Kidney (tissue), 13 donors: ENCODE measurements at regions not wholly inside any gene's neighbourhood (a gene's known extent, or its start where the extent isn't known, plus 50 kb on each side); places are given as distances from the start of the nearest gene placed in this dataset.

Experiments
- DNase-seq, 5 donors: peaks; one replicate each; pipeline ENCODE4 v3.0.0-alpha.2; 2013 to 2020
- FAIRE-seq: peaks from 2 replicates; lab custom pipeline; 2012; peaks lifted over from hg19 to GRCh38; lab: Jason Lieb, UNC
- H3K27ac ChIP-seq, 2 donors: one replicate each; pipeline ENCODE4 v1.7.0; 2013; ENCODE audit warnings: low read depth in 2 of 2, low read length in 2 of 2, inconsistent platforms in 1 of 2
- H3K27me3 ChIP-seq: one replicate; pipeline ENCODE4 v1.7.1; 2013; ENCODE audit warnings: low read length, inconsistent platforms; ENCODE audit not compliant: control insufficient read depth, insufficient read depth
- H3K36me3 ChIP-seq, 3 donors: one replicate each; pipeline versions ENCODE4 v1.7.0 to v1.7.1; 2013; ENCODE audit warnings: low read length in 3 of 3, control low read depth in 1 of 3, inconsistent platforms in 1 of 3; ENCODE audit not compliant: insufficient read depth in 3 of 3, control insufficient read depth in 2 of 3
- H3K4me1 ChIP-seq, 3 donors: one replicate each; pipeline versions ENCODE4 v1.7.0 to v1.7.1; 2013; ENCODE audit warnings: low read length in 3 of 3, inconsistent platforms in 1 of 3, low read depth in 1 of 3; ENCODE audit not compliant: control insufficient read depth in 2 of 3, insufficient read depth in 2 of 3
- H3K4me3 ChIP-seq, 3 donors: one replicate each; pipeline versions ENCODE4 v1.7.0 to v1.8.1; 2013; ENCODE audit warnings: low read length in 3 of 3, control low read depth in 1 of 3, inconsistent platforms in 1 of 3
- H3K9ac ChIP-seq, 3 donors: one replicate each; pipeline versions ENCODE4 v1.7.0 to v1.7.1; 2013; ENCODE audit warnings: low read length in 3 of 3, control low read depth in 1 of 3, inconsistent platforms in 1 of 3
- H3K9me3 ChIP-seq, 3 donors: one replicate each; pipeline versions ENCODE4 v1.7.0 to v1.7.1; 2013; ENCODE audit warnings: low read length in 3 of 3, control low read depth in 1 of 3, inconsistent platforms in 1 of 3; ENCODE audit not compliant: control insufficient read depth in 2 of 3, insufficient read depth in 1 of 3
- intact Hi-C: fragments of 100-400 bp; cut with DNase I; formaldehyde crosslinking; loops from one replicate; pipeline ENCODE4 v1.11.1; 2022
- TF ChIP-seq, protein P1 (sequence below): IDR thresholded peaks from 3 replicates; pipeline ENCODE4 v1.5.1; 2012; ENCODE audit warnings: mild to moderate bottlenecking, moderate library complexity, borderline replicate concordance; ENCODE audit not compliant: insufficient read depth; ENCODE audit errors: extremely low read depth
- donor health status: control.
- donor health status: control.
- donor health status: control.
- donor health status: control.
- donor health status: control.
- donor health status: DM: yes; HTN: yes; CAD: no.
- donor health status: Normal renal cell carcinoma (clear cell type).

DNA sequence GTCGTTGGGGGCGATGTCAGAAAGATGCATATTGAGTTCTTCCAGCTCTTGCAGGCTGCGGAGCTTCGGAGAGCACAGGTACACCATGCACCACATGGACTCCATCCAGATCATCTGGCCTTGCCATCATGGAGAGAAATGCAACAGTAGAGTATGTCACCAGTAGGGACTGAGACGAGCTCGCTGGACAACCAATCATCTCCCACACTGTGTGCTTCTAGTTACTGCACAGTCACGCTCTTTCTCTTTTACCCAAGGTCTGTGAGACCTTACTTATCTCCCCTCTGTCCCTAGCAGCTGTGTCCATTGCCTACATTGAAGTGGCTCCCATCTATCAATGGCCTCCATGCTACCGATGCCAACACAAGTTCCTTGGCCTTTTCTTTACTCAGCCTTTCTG is 90.5 kb downstream of the C13orf42 start:
- DNase-seq (no peak), FAIRE-seq (no peak)
- H3K9ac ChIP-seq = no peak overlapping the region
- no peaks in the 10 kb centered on the region for H3K9me3 ChIP-seq
- intact Hi-C loops = no loop called here
- H3K27ac ChIP-seq = no peak overlapping the region
- TF ChIP-seq, protein P1, sequence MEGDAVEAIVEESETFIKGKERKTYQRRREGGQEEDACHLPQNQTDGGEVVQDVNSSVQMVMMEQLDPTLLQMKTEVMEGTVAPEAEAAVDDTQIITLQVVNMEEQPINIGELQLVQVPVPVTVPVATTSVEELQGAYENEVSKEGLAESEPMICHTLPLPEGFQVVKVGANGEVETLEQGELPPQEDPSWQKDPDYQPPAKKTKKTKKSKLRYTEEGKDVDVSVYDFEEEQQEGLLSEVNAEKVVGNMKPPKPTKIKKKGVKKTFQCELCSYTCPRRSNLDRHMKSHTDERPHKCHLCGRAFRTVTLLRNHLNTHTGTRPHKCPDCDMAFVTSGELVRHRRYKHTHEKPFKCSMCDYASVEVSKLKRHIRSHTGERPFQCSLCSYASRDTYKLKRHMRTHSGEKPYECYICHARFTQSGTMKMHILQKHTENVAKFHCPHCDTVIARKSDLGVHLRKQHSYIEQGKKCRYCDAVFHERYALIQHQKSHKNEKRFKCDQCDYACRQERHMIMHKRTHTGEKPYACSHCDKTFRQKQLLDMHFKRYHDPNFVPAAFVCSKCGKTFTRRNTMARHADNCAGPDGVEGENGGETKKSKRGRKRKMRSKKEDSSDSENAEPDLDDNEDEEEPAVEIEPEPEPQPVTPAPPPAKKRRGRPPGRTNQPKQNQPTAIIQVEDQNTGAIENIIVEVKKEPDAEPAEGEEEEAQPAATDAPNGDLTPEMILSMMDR = no peak
- peaks cover 0 to 4% (median 0%) of the 10 kb centered on the region in 3 donors for H3K36me3 ChIP-seq
- no peaks in the 10 kb centered on the region for H3K4me1 ChIP-seq
- no peak overlapping the region for H3K4me3 ChIP-seq
- no peaks in the 10 kb centered on the region for H3K27me3 ChIP-seq

DNA sequence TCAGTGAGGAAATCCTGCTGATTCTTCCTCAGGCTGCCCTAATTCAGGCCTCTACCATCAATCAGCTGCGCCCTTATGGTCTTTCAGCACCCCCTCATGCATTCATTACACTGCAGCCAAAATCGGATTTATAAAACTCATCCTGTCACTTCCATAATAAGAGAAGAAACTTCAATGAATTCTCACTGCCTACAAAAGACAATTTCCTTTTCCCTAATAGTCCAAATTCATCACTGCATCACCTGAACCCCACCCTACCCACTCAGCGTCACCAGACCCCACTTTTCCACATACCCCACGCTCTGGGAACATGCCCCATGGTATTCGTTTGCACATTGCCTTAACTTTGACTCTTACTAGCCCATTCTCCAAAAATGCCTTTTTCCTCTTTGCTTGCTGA is 92.0 kb downstream of the C13orf42 start:
- H3K9ac ChIP-seq = no peak overlapping the region
- FAIRE-seq = no peak
- H3K9me3 ChIP-seq = no peaks in the 10 kb centered on the region
- no peaks in the 10 kb centered on the region for H3K4me1 ChIP-seq
- DNase-seq = no peak
- no peak overlapping the region for H3K27ac ChIP-seq
- intact Hi-C loops = no loop called here
- peaks cover 0 to 4% (median 0%) of the 10 kb centered on the region in 3 donors for H3K36me3 ChIP-seq
- TF ChIP-seq, protein P1 = no peak
- no peak overlapping the region for H3K4me3 ChIP-seq
- no peaks in the 10 kb centered on the region for H3K27me3 ChIP-seq

DNA sequence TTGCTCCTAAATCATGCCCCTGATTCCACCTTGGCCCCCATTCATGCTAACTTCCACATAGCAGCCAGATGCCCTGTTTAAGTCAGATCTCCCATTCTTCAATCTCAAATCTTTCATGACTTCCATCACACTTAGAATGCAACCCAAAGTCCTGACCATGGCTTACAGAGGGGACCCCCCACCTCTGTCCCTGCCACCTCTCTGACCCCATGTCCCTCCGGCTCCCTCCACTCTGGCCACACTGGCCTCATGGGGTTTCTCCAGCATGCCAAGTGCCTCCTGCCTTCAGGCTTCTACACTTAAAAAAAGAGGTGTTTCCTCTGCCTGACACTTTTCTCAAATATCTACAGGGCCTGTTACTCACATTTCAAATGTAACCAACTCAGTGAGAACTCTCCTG is 93.6 kb downstream of the C13orf42 start:
- no peak overlapping the region for H3K9ac ChIP-seq
- intact Hi-C loops = no loop called here
- H3K36me3 ChIP-seq = peaks cover 0 to 3% (median 0%) of the 10 kb centered on the region in 3 donors
- DNase-seq = no peak
- H3K27me3 ChIP-seq = no peaks in the 10 kb centered on the region
- no peaks in the 10 kb centered on the region for H3K4me1 ChIP-seq
- TF ChIP-seq, protein P1 = no peak
- H3K9me3 ChIP-seq = peaks cover 0 to 5% (median 5%) of the 10 kb centered on the region in 3 donors
- no peak overlapping the region for H3K4me3 ChIP-seq
- H3K27ac ChIP-seq = no peak overlapping the region
- no peak for FAIRE-seq

DNA sequence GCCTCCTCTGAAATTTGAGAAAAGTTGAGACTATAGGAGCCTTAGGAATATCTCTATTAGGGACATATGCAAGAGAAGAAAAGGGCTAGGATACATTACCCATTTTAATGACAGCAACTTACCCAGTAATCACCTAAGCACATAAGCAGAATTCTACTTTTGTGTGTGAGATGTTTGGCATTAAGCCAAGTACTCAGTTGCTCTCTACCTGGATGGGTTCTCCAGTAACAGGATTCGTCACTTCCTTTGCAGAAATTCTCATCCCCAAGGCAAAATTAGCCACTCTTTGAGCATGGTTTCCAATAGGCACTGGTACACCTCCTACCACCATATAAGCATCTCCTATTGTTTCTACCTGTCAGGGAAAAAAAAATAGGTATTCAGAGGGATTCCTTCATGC is 95.1 kb downstream of the C13orf42 start:
- no peaks in the 10 kb centered on the region for H3K27me3 ChIP-seq
- peaks cover 0 to 5% (median 5%) of the 10 kb centered on the region in 3 donors for H3K9me3 ChIP-seq
- FAIRE-seq (no peak), DNase-seq (no peak)
- H3K27ac ChIP-seq = no peak overlapping the region
- peaks cover 0 to 3% (median 0%) of the 10 kb centered on the region in 3 donors for H3K36me3 ChIP-seq
- no peak overlapping the region for H3K9ac ChIP-seq
- no peaks in the 10 kb centered on the region for H3K4me1 ChIP-seq
- H3K4me3 ChIP-seq = no peak overlapping the region
- intact Hi-C loops = no loop called here
- TF ChIP-seq, protein P1 = no peak
